ENCODE measurements at regions not wholly inside any gene's neighbourhood (a gene's known extent, or its start where the extent isn't known, plus 50 kb on each side); places are given as distances from the start of the nearest gene placed in this dataset.

- TF ChIP-seq ZBTB49 (CRISPR knock-in tag; IDR thresholded peaks at IDR 0.05; ENCODE audit: borderline replicate concordance) (0 out of 2 replicates have a peak, but pooled peaks have one; percentile 33), ZNF140 (CRISPR knock-in tag; IDR thresholded peaks at IDR 0.05) (no peak), GATAD2B (IDR thresholded peaks at IDR 0.05; ENCODE audit: borderline replicate concordance) (peak; percentile 75; the same call in 1 of the 2 replicates), ZNF785 (CRISPR knock-in tag; IDR thresholded peaks at IDR 0.05) (no peak), ZFPM2 (CRISPR knock-in tag; IDR thresholded peaks at IDR 0.05) (no peak), ZNF175 (CRISPR knock-in tag; IDR thresholded peaks at IDR 0.05; ENCODE audit: low read depth) (0 out of 2 replicates have a peak, but pooled peaks have one; percentile 60), ATF7 (IDR thresholded peaks at IDR 0.05) (peak; percentile 68; the same call in 1 of the 2 replicates), SNRNP70 (optimal IDR thresholded peaks at IDR 0.05; ENCODE audit: low read depth, low read length) (no peak), ZC3H11A (IDR thresholded peaks at IDR 0.05; ENCODE audit: low read depth, low read length) (no peak), SMARCA4 (IDR thresholded peaks at IDR 0.05) (peak; percentile 96), MAZ (CRISPR knock-in tag; conservative IDR thresholded peaks at IDR 0.05 in 1 of 2, IDR thresholded peaks at IDR 0.05 in 1 of 2) (peak in 1 of 2 experiments; percentile 67; a peak in 2 of 4 replicates), TAF7 (tag; IDR thresholded peaks at IDR 0.05) (no peak), MTA3 (IDR thresholded peaks at IDR 0.05; ENCODE audit: borderline replicate concordance) (peak; percentile 80; the same call in 1 of the 2 replicates), ZNF212 (CRISPR knock-in tag; IDR thresholded peaks at IDR 0.05) (no peak), ILK (tag; IDR thresholded peaks at IDR 0.05; ENCODE audit: borderline replicate concordance, low read depth) (no peak), ZNF766 (CRISPR knock-in tag; conservative IDR thresholded peaks at IDR 0.05) (peak; percentile 82), CEBPB (tag; IDR thresholded peaks at IDR 0.05) (no peak), SETDB1 (IDR thresholded peaks at IDR 0.05; ENCODE audit: low read length) (no peak), NCOA6 (IDR thresholded peaks at IDR 0.05) (peak; percentile 56; the same call in 1 of the 2 replicates), HBP1 (CRISPR knock-in tag; IDR thresholded peaks at IDR 0.05) (no peak), THRAP3 (IDR thresholded peaks at IDR 0.05; ENCODE audit: borderline replicate concordance) (no peak), TCF7 (IDR thresholded peaks at IDR 0.05; ENCODE audit: borderline replicate concordance) (no peak), MCM2 (IDR thresholded peaks at IDR 0.05; ENCODE audit: low read depth) (no peak), RFX1 (IDR thresholded peaks at IDR 0.05) (no peak), HES1 (IDR thresholded peaks at IDR 0.05; ENCODE audit: low read depth) (peak; percentile 64), TCF15 (CRISPR knock-in tag; IDR thresholded peaks at IDR 0.05) (peak; percentile 76; the same call in 1 of the 2 replicates), ZNF23 (CRISPR knock-in tag; IDR thresholded peaks at IDR 0.05) (peak; percentile 14; the same call in 1 of the 2 replicates)
These were observed 59.9 kb upstream of the ZSWIM5 start (continued) for GRCh38 chr1:45266151-45266801.

All from K562 (cell line).